ENCODE measurements at regions not wholly inside any gene's neighbourhood (a gene's known extent, or its start where the extent isn't known, plus 50 kb on each side); places are given as distances from the start of the nearest gene placed in this dataset.

DNA sequence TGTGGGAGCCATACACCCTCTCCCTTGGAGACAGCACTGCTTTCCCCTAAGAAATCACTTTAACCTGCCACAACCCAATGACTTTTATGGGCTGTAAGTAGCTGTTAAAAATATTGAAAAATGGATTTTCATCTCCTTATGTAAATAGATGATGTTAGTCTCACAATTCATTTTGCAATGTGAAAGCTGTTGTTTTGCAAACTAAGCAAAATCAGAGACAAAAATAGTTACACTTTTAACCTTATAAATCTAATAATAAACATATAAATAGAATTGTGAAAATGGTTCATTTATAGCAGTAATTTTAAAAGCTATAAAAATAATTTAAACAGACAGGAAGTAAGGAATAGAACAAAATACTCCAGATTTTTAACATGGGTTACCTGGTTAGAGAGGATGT, 268.8 kb upstream of the MAGI2 start:
- no peak for DNase-seq
- Histone ChIP-seq H2AFZ (ENCODE audit: insufficient read depth, low read length, poor library complexity) (no peak overlapping the region), H2AK5ac (ENCODE audit: low read length) (no peak overlapping the region), H3K18ac (ENCODE audit: low read length) (no peak overlapping the region), H3K4me2 (ENCODE audit: low read length) (no peak overlapping the region), H3K23ac (ENCODE audit: low read length) (no peak overlapping the region), H2BK12ac (ENCODE audit: low read length) (no peak overlapping the region), H3K14ac (ENCODE audit: low read length) (no peak overlapping the region), H2BK120ac (ENCODE audit: insufficient read depth, low read length, poor library complexity) (no peak overlapping the region), H3K9ac (ENCODE audit: low read length) (no peak overlapping the region), H3K9me3 (ENCODE audit: insufficient read depth, low read depth, low read length) (no peaks in the 10 kb centered on the region), H3K4ac (ENCODE audit: low read depth, low read length) (no peak overlapping the region), H3K79me2 (ENCODE audit: control insufficient read depth, insufficient read depth, low read length, poor library complexity) (no peaks in the 10 kb centered on the region), H3K27ac (ENCODE audit: low read depth, low read length) (no peak overlapping the region), H3K4me3 (ENCODE audit: low read depth, low read length) (no peak overlapping the region), H3K36me3 (ENCODE audit: control insufficient read depth in 1 of 2, insufficient read depth in 2 of 2, low read length in 2 of 2) (no peaks in the 10 kb centered on the region), H3K4me1 (ENCODE audit: control insufficient read depth in 1 of 2, insufficient read depth in 2 of 2, low read length in 2 of 2) (no peaks in the 10 kb centered on the region), H4K12ac (ENCODE audit: low read depth, low read length) (no peak overlapping the region), H4K8ac (ENCODE audit: low read depth, low read length) (no peak overlapping the region), H4K91ac (ENCODE audit: low read depth, low read length) (no peak overlapping the region), H3K79me1 (ENCODE audit: low read length) (no peaks in the 10 kb centered on the region), H2BK5ac (ENCODE audit: low read depth, low read length, poor library complexity) (no peak overlapping the region), H3K27me3 (ENCODE audit: insufficient read depth, low read length) (no peaks in the 10 kb centered on the region)

DNA sequence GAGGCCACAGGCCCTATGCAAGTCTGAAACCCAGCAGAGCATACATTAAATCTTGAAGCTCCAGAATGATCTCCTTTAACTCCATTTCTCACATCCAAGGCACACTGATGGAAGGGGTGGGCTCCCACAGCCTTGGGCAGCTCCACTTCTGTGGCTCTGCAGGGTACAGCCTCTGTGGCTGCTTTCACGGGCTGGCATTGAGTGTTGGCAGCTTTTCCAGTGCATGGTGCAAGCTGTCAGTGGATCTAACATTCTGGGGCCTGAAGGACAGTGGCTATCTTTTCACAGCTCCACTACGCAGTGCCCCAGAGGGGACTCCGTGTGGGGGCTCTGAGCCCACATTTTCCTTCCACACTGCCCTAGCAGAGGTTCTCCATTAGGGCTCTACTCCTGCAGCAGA, 265.7 kb upstream of the MAGI2 start:
- WGBS (ENCODE audit: extremely low coverage, insufficient coverage, insufficient read length) = no CpG with 5 or more reads among the region's 3 CpGs
- H3K23ac ChIP-seq (ENCODE audit: low read length) = no peak overlapping the region
- H3K36me3 ChIP-seq (ENCODE audit: control insufficient read depth in 1 of 2, insufficient read depth in 2 of 2, low read length in 2 of 2) = no peaks in the 10 kb centered on the region

DNA sequence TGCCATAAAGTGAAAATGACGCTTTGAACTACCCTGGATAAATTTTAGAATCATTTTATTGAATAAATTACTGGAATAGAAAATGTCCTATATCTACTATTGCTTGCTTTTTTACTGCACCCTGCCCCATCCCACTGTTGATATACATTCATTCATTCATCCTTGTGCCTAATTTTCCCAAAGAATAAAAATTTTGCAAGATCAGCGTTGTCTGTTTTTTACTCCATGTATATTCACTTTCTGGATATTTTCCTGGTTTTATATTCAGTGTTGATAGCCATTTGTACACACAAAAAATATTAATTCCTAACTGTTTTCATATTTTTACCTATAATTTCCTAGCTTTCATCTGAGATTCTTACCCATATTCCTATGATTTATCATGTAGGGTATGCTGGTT, 262.9 kb upstream of the MAGI2 start:
- Histone ChIP-seq H2BK120ac (ENCODE audit: insufficient read depth, low read length, poor library complexity) (no peak overlapping the region), H3K79me1 (ENCODE audit: low read length) (no peaks in the 10 kb centered on the region)

More for the DNA sequence above, 265.7 kb upstream of the MAGI2 start:
- Histone ChIP-seq H3K4ac (ENCODE audit: low read depth, low read length) (no peak overlapping the region), H3K4me1 (ENCODE audit: control insufficient read depth in 1 of 2, insufficient read depth in 2 of 2, low read length in 2 of 2) (no peaks in the 10 kb centered on the region), H3K9me3 (ENCODE audit: insufficient read depth, low read depth, low read length) (no peaks in the 10 kb centered on the region), H2BK5ac (ENCODE audit: low read depth, low read length, poor library complexity) (no peak overlapping the region), H3K9ac (ENCODE audit: low read length) (no peak overlapping the region), H3K14ac (ENCODE audit: low read length) (no peak overlapping the region), H4K91ac (ENCODE audit: low read depth, low read length) (no peak overlapping the region), H3K27ac (ENCODE audit: low read depth, low read length) (no peak overlapping the region), H3K4me3 (ENCODE audit: low read depth, low read length) (no peak overlapping the region), H3K27me3 (ENCODE audit: insufficient read depth, low read length) (no peaks in the 10 kb centered on the region), H2AK5ac (ENCODE audit: low read length) (no peak overlapping the region), H3K18ac (ENCODE audit: low read length) (no peak overlapping the region), H2AFZ (ENCODE audit: insufficient read depth, low read length, poor library complexity) (no peak overlapping the region), H2BK12ac (ENCODE audit: low read length) (no peak overlapping the region), H3K79me2 (ENCODE audit: control insufficient read depth, insufficient read depth, low read length, poor library complexity) (no peaks in the 10 kb centered on the region), H4K8ac (ENCODE audit: low read depth, low read length) (no peak overlapping the region), H4K12ac (ENCODE audit: low read depth, low read length) (no peak overlapping the region), H3K79me1 (ENCODE audit: low read length) (no peaks in the 10 kb centered on the region), H3K4me2 (ENCODE audit: low read length) (no peak overlapping the region), H2BK120ac (ENCODE audit: insufficient read depth, low read length, poor library complexity) (no peak overlapping the region)
- no peak for DNase-seq

DNA sequence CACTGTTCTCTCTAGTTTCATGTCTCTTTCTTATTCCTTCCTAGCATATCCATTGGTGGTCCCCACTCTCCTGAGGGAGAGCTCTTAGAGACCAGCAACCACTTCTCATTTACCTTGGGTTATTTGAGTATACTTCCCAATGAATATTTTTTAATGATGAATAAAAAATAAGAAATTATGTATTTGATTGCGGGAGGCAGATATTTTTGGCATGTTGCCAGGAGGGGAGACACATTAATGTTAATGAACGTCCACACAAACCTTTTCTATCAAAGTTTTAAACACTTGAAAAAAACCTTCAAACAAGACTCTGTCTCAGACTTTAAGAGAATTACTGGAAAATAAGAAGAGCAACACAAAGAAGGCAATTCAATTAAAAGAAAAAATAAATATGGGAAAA, 260.6 kb upstream of the MAGI2 start:
- H2AFZ ChIP-seq (ENCODE audit: insufficient read depth, low read length, poor library complexity) = no peak overlapping the region

More for the DNA sequence above, 262.9 kb upstream of the MAGI2 start:
- H3K9ac ChIP-seq (ENCODE audit: low read length) = no peak overlapping the region
- no peak overlapping the region for H3K4me3 ChIP-seq (ENCODE audit: low read depth, low read length)
- no peak overlapping the region for H4K91ac ChIP-seq (ENCODE audit: low read depth, low read length)
- no peaks in the 10 kb centered on the region for H3K36me3 ChIP-seq (ENCODE audit: control insufficient read depth in 1 of 2, insufficient read depth in 2 of 2, low read length in 2 of 2)
- H3K9me3 ChIP-seq (ENCODE audit: insufficient read depth, low read depth, low read length) = no peaks in the 10 kb centered on the region
- no peak overlapping the region for H4K8ac ChIP-seq (ENCODE audit: low read depth, low read length)
- H2BK12ac ChIP-seq (ENCODE audit: low read length) = no peak overlapping the region
- H3K27me3 ChIP-seq (ENCODE audit: insufficient read depth, low read length) = no peaks in the 10 kb centered on the region
- no peak overlapping the region for H3K27ac ChIP-seq (ENCODE audit: low read depth, low read length)
- H3K4me1 ChIP-seq (ENCODE audit: control insufficient read depth in 1 of 2, insufficient read depth in 2 of 2, low read length in 2 of 2) = no peaks in the 10 kb centered on the region
- H2AFZ ChIP-seq (ENCODE audit: insufficient read depth, low read length, poor library complexity) = no peak overlapping the region
- no peak overlapping the region for H2BK5ac ChIP-seq (ENCODE audit: low read depth, low read length, poor library complexity)
- no CpG with 5 or more reads among the region's 2 CpGs for WGBS (ENCODE audit: extremely low coverage, insufficient coverage, insufficient read length)
- no peaks in the 10 kb centered on the region for H3K79me2 ChIP-seq (ENCODE audit: control insufficient read depth, insufficient read depth, low read length, poor library complexity)
- DNase-seq = no peak
- H3K14ac ChIP-seq (ENCODE audit: low read length) = no peak overlapping the region
- H4K12ac ChIP-seq (ENCODE audit: low read depth, low read length) = no peak overlapping the region
- H3K18ac ChIP-seq (ENCODE audit: low read length) = no peak overlapping the region
- H3K4me2 ChIP-seq (ENCODE audit: low read length) = no peak overlapping the region
- H2AK5ac ChIP-seq (ENCODE audit: low read length) = no peak overlapping the region
- no peak overlapping the region for H3K4ac ChIP-seq (ENCODE audit: low read depth, low read length)
- no peak overlapping the region for H3K23ac ChIP-seq (ENCODE audit: low read length)

More for the DNA sequence above, 260.6 kb upstream of the MAGI2 start:
- no peaks in the 10 kb centered on the region for H3K27me3 ChIP-seq (ENCODE audit: insufficient read depth, low read length)
- no peaks in the 10 kb centered on the region for H3K79me2 ChIP-seq (ENCODE audit: control insufficient read depth, insufficient read depth, low read length, poor library complexity)
- H3K36me3 ChIP-seq (ENCODE audit: control insufficient read depth in 1 of 2, insufficient read depth in 2 of 2, low read length in 2 of 2) = no peaks in the 10 kb centered on the region
- no peak overlapping the region for H2AK5ac ChIP-seq (ENCODE audit: low read length)
- no peak overlapping the region for H4K8ac ChIP-seq (ENCODE audit: low read depth, low read length)
- no peak overlapping the region for H4K91ac ChIP-seq (ENCODE audit: low read depth, low read length)
- H3K18ac ChIP-seq (ENCODE audit: low read length) = no peak overlapping the region
- no CpG with 5 or more reads among the region's 2 CpGs for WGBS (ENCODE audit: extremely low coverage, insufficient coverage, insufficient read length)
- no peak overlapping the region for H3K4me2 ChIP-seq (ENCODE audit: low read length)
- no peak overlapping the region for H2BK12ac ChIP-seq (ENCODE audit: low read length)
- no peak overlapping the region for H2BK120ac ChIP-seq (ENCODE audit: insufficient read depth, low read length, poor library complexity)
- no peaks in the 10 kb centered on the region for H3K9me3 ChIP-seq (ENCODE audit: insufficient read depth, low read depth, low read length)
- no peak overlapping the region for H3K4me3 ChIP-seq (ENCODE audit: low read depth, low read length)
- no peak overlapping the region for H3K14ac ChIP-seq (ENCODE audit: low read length)
- no peak overlapping the region for H3K9ac ChIP-seq (ENCODE audit: low read length)
- H4K12ac ChIP-seq (ENCODE audit: low read depth, low read length) = no peak overlapping the region
- no peaks in the 10 kb centered on the region for H3K4me1 ChIP-seq (ENCODE audit: control insufficient read depth in 1 of 2, insufficient read depth in 2 of 2, low read length in 2 of 2)
- no peaks in the 10 kb centered on the region for H3K79me1 ChIP-seq (ENCODE audit: low read length)
- DNase-seq = no peak
- no peak overlapping the region for H3K27ac ChIP-seq (ENCODE audit: low read depth, low read length)
- H3K4ac ChIP-seq (ENCODE audit: low read depth, low read length) = no peak overlapping the region
- H3K23ac ChIP-seq (ENCODE audit: low read length) = no peak overlapping the region
- H2BK5ac ChIP-seq (ENCODE audit: low read depth, low read length, poor library complexity) = no peak overlapping the region

Data from trophoblast cell (in vitro differentiated cells and primary cell).